Naive thymus-derived CD4-positive, alpha-beta T cell (primary cell): ENCODE measurements at regions not wholly inside any gene's neighbourhood (a gene's known extent, or its start where the extent isn't known, plus 50 kb on each side); places are given as distances from the start of the nearest gene placed in this dataset.

Experiments used
- ATAC-seq: fragments of 150-1000 bp; cut with Tn5 transposase; 2 replicates; pipeline ENCODE4 v1.10.0; 2021; ENCODE audit warnings: mild to moderate bottlenecking, moderate library complexity
- CTCF ChIA-PET: fragments of 350-600 bp; sonication (Branson Sonifier 250); formaldehyde crosslinking; loops from one replicate; lab custom pipeline; 2021; ENCODE audit warnings: antibody characterized with exemption; lab: Charles Lee
- POLR2A ChIA-PET: fragments of 350-600 bp; sonication (Branson Sonifier 250); formaldehyde crosslinking; loops from one replicate; lab custom pipeline; 2021; ENCODE audit warnings: antibody characterized with exemption, inconsistent platforms; lab: Charles Lee
- DNase-seq, 9 donors: peaks; one replicate each; pipeline versions ENCODE4 v3.0.0 to v3.0.0-alpha.2; 2020 to 2022; ENCODE audit warnings: mixed read lengths in 1 of 9
- H3K27ac ChIP-seq: one replicate; pipeline ENCODE4 v1.7.0; 2013; ENCODE audit warnings: mild to moderate bottlenecking, low read depth, low read length, moderate library complexity
- H3K27me3 ChIP-seq, 2 donors: one replicate each; pipeline ENCODE4 v1.7.0; 2013; ENCODE audit warnings: low read length in 2 of 2, mild to moderate bottlenecking in 2 of 2, moderate library complexity in 2 of 2; ENCODE audit not compliant: control insufficient read depth in 2 of 2, insufficient read depth in 2 of 2
- H3K36me3 ChIP-seq, 3 experiments: 1 replicate in 2 of 3; 2 replicates in 1 of 3; pipeline ENCODE4 v1.7.0; 2013; ENCODE audit warnings: low read length in 3 of 3, mild to moderate bottlenecking in 3 of 3, moderate library complexity in 1 of 3; ENCODE audit not compliant: insufficient read depth in 3 of 3, control insufficient read depth in 2 of 3
- H3K4me1 ChIP-seq, 2 donors: one replicate each; pipeline ENCODE4 v1.7.0; 2013; ENCODE audit warnings: low read length in 2 of 2, mild to moderate bottlenecking in 2 of 2, moderate library complexity in 1 of 2; ENCODE audit not compliant: control insufficient read depth in 2 of 2, insufficient read depth in 2 of 2
- H3K4me3 ChIP-seq: 2 replicates; pipeline ENCODE4 v1.7.0; 2013; ENCODE audit warnings: mild to moderate bottlenecking, low read length
- H3K9me3 ChIP-seq, 3 experiments: 1 replicate in 2 of 3; 2 replicates in 1 of 3; pipeline ENCODE4 v1.7.0; 2013; ENCODE audit warnings: low read length in 3 of 3; ENCODE audit not compliant: control insufficient read depth in 2 of 3
- H3K27ac Mint-ChIP-seq, 9 donors: one replicate each; pipeline ENCODE4 v1.8.0; 2020 to 2022; ENCODE audit warnings: mixed read lengths in 9 of 9, mild to moderate bottlenecking in 8 of 9, moderate library complexity in 5 of 9, inconsistent platforms in 2 of 9
- H3K27me3 Mint-ChIP-seq, 5 donors: one replicate each; pipeline ENCODE4 v1.8.0; 2021 to 2022; ENCODE audit warnings: mixed read lengths in 5 of 5, mild to moderate bottlenecking in 1 of 5
- H3K36me3 Mint-ChIP-seq, 5 donors: one replicate each; pipeline ENCODE4 v1.8.0; 2020 to 2022; ENCODE audit warnings: mixed read lengths in 5 of 5, mild to moderate bottlenecking in 3 of 5, inconsistent platforms in 1 of 5
- H3K4me1 Mint-ChIP-seq, 7 donors: one replicate each; pipeline ENCODE4 v1.8.0; 2020 to 2022; ENCODE audit warnings: mixed read lengths in 7 of 7, mild to moderate bottlenecking in 3 of 7, inconsistent platforms in 1 of 7
- H3K4me3 Mint-ChIP-seq, 10 donors: one replicate each; pipeline ENCODE4 v1.8.0; 2020 to 2022; ENCODE audit warnings: mild to moderate bottlenecking in 10 of 10, mixed read lengths in 10 of 10, moderate library complexity in 6 of 10, inconsistent platforms in 2 of 10
- H3K9me3 Mint-ChIP-seq, 11 donors: one replicate each; pipeline ENCODE4 v1.8.0; 2020 to 2022; ENCODE audit warnings: mixed read lengths in 11 of 11, mild to moderate bottlenecking in 4 of 11, inconsistent platforms in 1 of 11, moderate library complexity in 1 of 11
- intact Hi-C, 2 donors: fragments of 100-400 bp; cut with micrococcal nuclease; formaldehyde crosslinking; loops; one replicate each; pipeline ENCODE4 v1.15.1; 2023

DNA sequence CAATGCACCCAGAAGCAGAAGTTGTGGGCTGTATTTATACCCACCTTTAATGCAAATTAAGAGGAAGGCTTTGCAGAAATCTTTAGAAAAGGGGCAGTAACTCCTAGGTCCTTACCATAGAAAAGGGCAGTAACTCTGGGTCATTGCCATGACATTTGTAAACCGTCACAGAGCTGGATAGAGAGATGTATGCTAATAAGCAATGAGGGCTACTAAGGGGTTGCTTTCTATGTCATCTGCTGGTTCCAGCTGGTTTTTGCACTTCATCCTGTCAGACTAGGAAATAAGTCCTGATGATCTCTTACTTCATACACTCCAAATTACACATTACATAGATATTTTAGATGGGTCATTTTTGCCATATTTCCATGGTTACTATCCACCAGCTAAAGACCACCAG is 299.1 kb upstream of the TYRP1 start:
- no peak overlapping the region for H3K27ac Mint-ChIP-seq
- ChIA-PET POLR2A (no interaction called here), CTCF (no interaction called here)
- DNase-seq (no peak), ATAC-seq (no peak)
- H3K27ac ChIP-seq = no peak overlapping the region
- H3K4me1 ChIP-seq = no peaks in the 10 kb centered on the region
- intact Hi-C loops = no loop called here
- H3K4me1 Mint-ChIP-seq = no peaks in the 10 kb centered on the region
- no peaks in the 10 kb centered on the region for H3K9me3 ChIP-seq
- H3K4me3 ChIP-seq = no peak overlapping the region
- no peaks in the 10 kb centered on the region for H3K27me3 Mint-ChIP-seq
- H3K9me3 Mint-ChIP-seq = peaks cover 0 to 30% (median 4%) of the 10 kb centered on the region in 11 donors
- H3K36me3 ChIP-seq = no peaks in the 10 kb centered on the region
- H3K27me3 ChIP-seq = no peaks in the 10 kb centered on the region
- no peak overlapping the region for H3K4me3 Mint-ChIP-seq
- H3K36me3 Mint-ChIP-seq = no peaks in the 10 kb centered on the region

GRCh38 chr9:12403721-12404120 is 289.5 kb upstream of the TYRP1 start:
- Histone ChIP-seq H3K4me1 (no peaks in the 10 kb centered on the region), H3K27ac (no peak overlapping the region), H3K9me3 (no peaks in the 10 kb centered on the region), H3K27me3 (no peaks in the 10 kb centered on the region), H3K36me3 (no peaks in the 10 kb centered on the region), H3K4me3 (no peak overlapping the region)
- no peak for ATAC-seq
- Mint-ChIP-seq H3K4me3 (no peak overlapping the region), H3K27ac (no peak overlapping the region), H3K27me3 (no peaks in the 10 kb centered on the region), H3K4me1 (no peaks in the 10 kb centered on the region), H3K36me3 (peaks cover 0 to 3% (median 0%) of the 10 kb centered on the region in 5 donors), H3K9me3 (peaks cover 0 to 37% (median 7%) of the 10 kb centered on the region in 11 donors)
- no peak for DNase-seq
- ChIA-PET POLR2A (no interaction called here), CTCF (no interaction called here)
- intact Hi-C loops = no loop called here

- H3K4me1 ChIP-seq = no peaks in the 10 kb centered on the region
- no peaks in the 10 kb centered on the region for H3K36me3 ChIP-seq
- intact Hi-C loops = no loop called here
- H3K9me3 ChIP-seq = no peaks in the 10 kb centered on the region
- Mint-ChIP-seq H3K9me3 (peaks cover 6 to 40% (median 15%) of the 10 kb centered on the region in 11 donors), H3K27ac (no peak overlapping the region), H3K4me3 (no peak overlapping the region), H3K27me3 (no peaks in the 10 kb centered on the region), H3K36me3 (no peaks in the 10 kb centered on the region), H3K4me1 (no peaks in the 10 kb centered on the region)
- no peak overlapping the region for H3K27ac ChIP-seq
- H3K27me3 ChIP-seq = no peaks in the 10 kb centered on the region
- no peak overlapping the region for H3K4me3 ChIP-seq
- ChIA-PET POLR2A (no interaction called here), CTCF (no interaction called here)
- DNase-seq (no peak), ATAC-seq (no peak)
Observed at GRCh38 chr9:12413986-12414385, 279.2 kb upstream of the TYRP1 start.

- intact Hi-C loops = no loop called here
- Histone ChIP-seq H3K27me3 (no peaks in the 10 kb centered on the region), H3K9me3 (no peaks in the 10 kb centered on the region), H3K36me3 (no peaks in the 10 kb centered on the region), H3K4me1 (no peaks in the 10 kb centered on the region), H3K4me3 (no peak overlapping the region), H3K27ac (no peak overlapping the region)
- Mint-ChIP-seq H3K4me1 (no peaks in the 10 kb centered on the region), H3K9me3 (peaks cover 7 to 40% (median 15%) of the 10 kb centered on the region in 11 donors), H3K27me3 (no peaks in the 10 kb centered on the region), H3K36me3 (no peaks in the 10 kb centered on the region), H3K27ac (no peak overlapping the region), H3K4me3 (no peak overlapping the region)
- DNase-seq = no peak
- ChIA-PET POLR2A (no interaction called here), CTCF (no interaction called here)
- no peak for ATAC-seq
Observed at GRCh38 chr9:12414514-12414913, 278.7 kb upstream of the TYRP1 start.

GRCh38 chr9:12415361-12415760 is 277.8 kb upstream of the TYRP1 start:
- no peaks in the 10 kb centered on the region for H3K4me1 Mint-ChIP-seq
- H3K9me3 Mint-ChIP-seq = peaks cover 5 to 40% (median 14%) of the 10 kb centered on the region in 11 donors
- no peaks in the 10 kb centered on the region for H3K36me3 Mint-ChIP-seq
- Histone ChIP-seq H3K4me1 (no peaks in the 10 kb centered on the region), H3K9me3 (no peaks in the 10 kb centered on the region), H3K4me3 (no peak overlapping the region), H3K27ac (no peak overlapping the region), H3K36me3 (no peaks in the 10 kb centered on the region), H3K27me3 (no peaks in the 10 kb centered on the region)
- intact Hi-C loops = no loop called here
- ChIA-PET CTCF (no interaction called here), POLR2A (no interaction called here)
- DNase-seq = no peak
- H3K4me3 Mint-ChIP-seq = no peak overlapping the region
- H3K27ac Mint-ChIP-seq = no peak overlapping the region
- no peaks in the 10 kb centered on the region for H3K27me3 Mint-ChIP-seq
- no peak for ATAC-seq

GRCh38 chr9:12416716-12417115 is 276.5 kb upstream of the TYRP1 start:
- ATAC-seq = no peak
- ChIA-PET POLR2A (no interaction called here), CTCF (no interaction called here)
- no peaks in the 10 kb centered on the region for H3K36me3 Mint-ChIP-seq
- DNase-seq = no peak
- intact Hi-C loops = no loop called here
- H3K27me3 ChIP-seq = no peaks in the 10 kb centered on the region
- no peaks in the 10 kb centered on the region for H3K4me1 Mint-ChIP-seq
- no peak overlapping the region for H3K4me3 Mint-ChIP-seq
- no peak overlapping the region for H3K27ac ChIP-seq
- no peaks in the 10 kb centered on the region for H3K4me1 ChIP-seq
- no peaks in the 10 kb centered on the region for H3K27me3 Mint-ChIP-seq
- H3K9me3 Mint-ChIP-seq = peaks cover 3 to 37% (median 12%) of the 10 kb centered on the region in 11 donors
- no peak overlapping the region for H3K27ac Mint-ChIP-seq
- no peaks in the 10 kb centered on the region for H3K9me3 ChIP-seq
- H3K4me3 ChIP-seq = no peak overlapping the region
- H3K36me3 ChIP-seq = no peaks in the 10 kb centered on the region

- no peak overlapping the region for H3K4me3 ChIP-seq
- no peaks in the 10 kb centered on the region for H3K27me3 ChIP-seq
- Mint-ChIP-seq H3K27ac (no peak overlapping the region), H3K36me3 (no peaks in the 10 kb centered on the region), H3K4me3 (no peak overlapping the region), H3K4me1 (no peaks in the 10 kb centered on the region), H3K27me3 (no peaks in the 10 kb centered on the region), H3K9me3 (peaks cover 0 to 20% (median 7%) of the 10 kb centered on the region in 11 donors)
- ChIA-PET POLR2A (no interaction called here), CTCF (no interaction called here)
- no peaks in the 10 kb centered on the region for H3K4me1 ChIP-seq
- no peak for ATAC-seq
- no peaks in the 10 kb centered on the region for H3K9me3 ChIP-seq
- intact Hi-C loops = no loop called here
- no peaks in the 10 kb centered on the region for H3K36me3 ChIP-seq
- no peak for DNase-seq
- H3K27ac ChIP-seq = no peak overlapping the region
Observed at GRCh38 chr9:12424243-12424642, 268.9 kb upstream of the TYRP1 start.
